ENCODE measurements at regions not wholly inside any gene's neighbourhood (a gene's known extent, or its start where the extent isn't known, plus 50 kb on each side); places are given as distances from the start of the nearest gene placed in this dataset.
"Not testable (repeated sequence)": the region's sequence is repeated elsewhere in the genome, so short reads cannot be mapped to it uniquely, and the experiment has no call there.

DNA sequence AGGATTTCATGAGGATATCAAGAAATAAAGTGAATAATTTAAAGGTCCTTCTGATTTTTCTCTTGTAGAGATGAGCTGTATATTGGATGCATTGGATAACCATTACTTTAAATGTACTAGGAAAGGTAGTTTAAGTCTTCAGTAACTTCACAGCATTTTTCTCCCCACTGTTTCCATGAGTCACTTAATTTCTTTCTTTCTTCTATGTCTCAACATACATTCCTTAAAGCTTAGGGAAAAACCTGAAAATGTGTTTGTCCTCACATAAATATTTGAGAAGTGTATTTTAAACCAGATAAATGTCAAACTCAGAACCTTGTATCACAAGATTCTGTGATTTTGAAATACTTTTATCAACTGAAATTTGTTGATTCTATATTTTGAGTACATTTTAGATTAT lies 1970.2 kb upstream of the FLRT2 start:
- DNase-seq (ENCODE audit: low read depth) = no peak

DNA sequence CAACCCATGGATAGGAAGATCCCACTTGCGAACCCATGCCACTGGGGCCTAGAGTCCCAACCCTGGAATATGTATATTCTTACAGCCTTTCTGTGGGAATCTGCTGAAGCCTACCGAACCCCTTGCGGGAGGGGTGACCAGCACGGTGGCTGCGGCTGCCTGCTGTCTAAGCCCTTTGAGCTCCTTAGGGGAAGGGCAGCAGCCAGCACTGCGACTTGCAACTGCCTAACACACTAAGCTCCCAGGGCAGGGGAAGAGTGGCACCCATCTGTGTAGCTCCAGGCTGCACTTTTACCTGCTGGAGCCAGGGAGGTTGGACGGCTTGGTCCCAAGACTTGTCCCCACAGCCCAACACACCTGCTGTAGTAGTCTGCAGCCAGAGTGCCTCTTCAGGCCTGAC lies 1968.7 kb upstream of the FLRT2 start:
- DNase-seq (ENCODE audit: low read depth) = no peak

GRCh38 chr14:83566567-83566966 lies 1963.4 kb upstream of the FLRT2 start:
- no peak for DNase-seq (ENCODE audit: low read depth)

GRCh38 chr14:83568141-83568540 lies 1961.8 kb upstream of the FLRT2 start:
- DNase-seq (ENCODE audit: low read depth) = no peak

DNA sequence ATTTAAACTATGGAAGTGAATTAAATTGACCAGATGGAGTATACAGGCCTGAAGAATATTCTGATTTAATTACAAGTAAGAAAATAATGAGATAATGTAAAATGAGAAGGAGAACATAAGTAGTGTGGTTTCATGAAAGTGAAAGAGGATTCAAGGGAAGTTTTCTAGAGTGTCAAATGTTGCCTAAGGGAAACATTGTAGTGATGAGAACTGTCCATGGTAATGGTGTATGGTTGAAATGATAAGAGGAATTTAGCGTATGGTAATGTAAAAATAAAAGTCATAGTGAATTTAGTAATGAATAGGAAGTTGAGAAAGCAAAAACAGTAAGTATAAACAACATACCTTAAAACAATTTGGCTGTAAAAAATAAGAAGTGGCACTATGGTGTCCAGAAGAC lies 1954.6 kb upstream of the FLRT2 start:
- DNase-seq (ENCODE audit: low read depth) = no peak

GRCh38 chr14:83583201-83583600 lies 1946.7 kb upstream of the FLRT2 start:
- no peak for DNase-seq (ENCODE audit: low read depth)

- DNase-seq (ENCODE audit: low read depth) = no peak
Observed at GRCh38 chr14:83594874-83595273, 1935.1 kb upstream of the FLRT2 start.

- no peak for DNase-seq (ENCODE audit: low read depth)
Observed at GRCh38 chr14:83607682-83608081, 1922.3 kb upstream of the FLRT2 start.

DNA sequence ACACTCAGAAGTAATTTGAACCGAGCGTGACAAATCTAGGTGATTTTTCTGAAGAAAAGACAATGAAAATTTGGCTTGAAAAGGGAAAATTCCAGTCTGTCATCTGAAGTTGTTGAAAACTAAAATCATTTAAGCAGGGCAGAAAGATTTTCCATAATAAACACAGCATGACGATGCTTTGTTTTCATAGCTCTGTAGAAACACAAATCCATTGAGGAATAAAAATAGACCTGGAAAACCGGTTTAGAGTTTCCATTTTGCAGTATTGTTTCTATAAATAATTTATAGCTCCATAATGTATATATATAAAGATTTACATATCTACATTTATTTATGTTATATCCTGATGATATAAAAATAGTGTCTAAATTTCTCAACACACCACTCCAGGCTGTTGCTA lies 1918.5 kb upstream of the FLRT2 start:
- DNase-seq (ENCODE audit: low read depth) = no peak

GRCh38 chr14:83611906-83612390 lies 1918.0 kb upstream of the FLRT2 start:
- no peak for DNase-seq (ENCODE audit: low read depth)

- DNase-seq (ENCODE audit: low read depth) = no peak
Observed at GRCh38 chr14:83614956-83615355, 1915.0 kb upstream of the FLRT2 start.

- no peak for DNase-seq (ENCODE audit: low read depth)
Observed at GRCh38 chr14:83624541-83624940, 1905.4 kb upstream of the FLRT2 start.

DNA sequence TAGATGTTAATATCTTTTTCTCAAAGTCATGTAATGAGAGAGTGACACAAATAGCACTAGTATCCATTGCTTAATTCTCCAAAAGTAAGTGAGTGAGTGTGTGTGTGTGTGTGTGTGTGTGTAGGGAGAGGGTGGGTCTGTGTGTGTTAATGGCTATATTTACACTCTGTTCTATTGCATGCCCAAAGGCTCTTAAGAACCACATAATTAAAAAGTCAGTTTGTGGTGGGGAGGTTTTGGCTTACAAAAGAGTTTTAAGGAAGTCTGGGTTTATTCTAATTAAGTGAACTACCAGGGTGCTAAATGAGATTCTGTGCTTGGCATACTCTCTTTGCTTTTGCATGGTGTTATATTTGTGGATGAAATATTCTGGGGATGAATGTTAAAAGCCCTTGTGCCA lies 1897.6 kb upstream of the FLRT2 start:
- DNase-seq (ENCODE audit: low read depth) = no peak

DNA sequence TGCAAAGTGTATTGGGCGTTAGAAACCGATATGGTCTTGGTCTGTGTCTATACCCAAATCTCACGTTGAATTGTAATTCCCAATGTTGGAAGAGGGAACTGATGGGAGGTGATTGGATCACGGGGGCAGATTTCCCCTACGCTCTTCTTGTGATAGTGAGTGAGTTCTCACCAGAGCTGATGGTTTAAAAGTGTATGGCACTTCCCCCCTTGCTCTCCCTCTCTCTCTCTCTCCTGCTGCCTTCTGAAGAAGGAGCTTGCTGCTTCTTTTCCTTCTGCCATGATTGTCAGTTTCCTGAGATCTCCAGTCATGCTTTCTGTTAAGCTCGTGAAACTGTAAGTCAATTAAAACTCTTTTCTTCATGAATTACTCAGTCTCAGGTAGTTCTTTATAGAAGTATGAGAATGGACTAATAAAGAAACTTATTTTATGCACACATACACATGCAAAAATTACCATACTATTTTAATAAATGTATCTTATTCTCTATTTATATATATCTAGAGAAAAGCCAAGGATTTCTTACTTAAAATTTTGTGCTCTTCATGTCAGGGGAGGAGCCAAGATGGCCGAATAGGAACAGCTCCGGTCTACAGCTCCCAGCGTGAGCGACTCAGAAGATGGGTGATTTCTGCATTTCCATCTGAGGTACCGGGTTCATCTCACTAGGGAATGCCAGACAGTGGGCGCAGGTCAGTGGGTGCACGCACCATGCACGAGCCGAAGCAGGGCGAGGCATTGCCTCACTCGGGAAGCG lies 1891.0 kb upstream of the FLRT2 start:
- DNase-seq (ENCODE audit: low read depth) = no peak

DNA sequence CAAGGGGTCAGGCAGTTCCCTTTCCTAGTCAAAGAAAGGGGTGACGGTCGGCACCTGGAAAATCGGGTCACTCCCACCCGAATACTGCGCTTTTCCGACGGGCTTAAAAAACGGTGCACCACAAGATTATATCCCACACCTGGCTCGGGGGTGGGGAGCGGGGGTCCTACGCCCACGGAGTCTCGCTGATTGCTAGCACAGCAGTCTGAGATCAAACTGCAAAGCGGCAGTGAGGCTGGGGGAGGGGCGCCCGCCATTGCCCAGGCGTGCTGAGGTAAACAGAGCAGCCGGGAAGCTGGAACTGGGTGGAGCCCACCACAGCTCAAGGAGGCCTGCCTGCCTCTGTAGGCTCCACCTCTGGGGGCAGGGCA lies 1890.5 kb upstream of the FLRT2 start:
- DNase-seq (ENCODE audit: low read depth) = not testable (repeated sequence)

- no peak for DNase-seq (ENCODE audit: low read depth)
Observed at GRCh38 chr14:83646228-83646627, 1883.7 kb upstream of the FLRT2 start.

DNA sequence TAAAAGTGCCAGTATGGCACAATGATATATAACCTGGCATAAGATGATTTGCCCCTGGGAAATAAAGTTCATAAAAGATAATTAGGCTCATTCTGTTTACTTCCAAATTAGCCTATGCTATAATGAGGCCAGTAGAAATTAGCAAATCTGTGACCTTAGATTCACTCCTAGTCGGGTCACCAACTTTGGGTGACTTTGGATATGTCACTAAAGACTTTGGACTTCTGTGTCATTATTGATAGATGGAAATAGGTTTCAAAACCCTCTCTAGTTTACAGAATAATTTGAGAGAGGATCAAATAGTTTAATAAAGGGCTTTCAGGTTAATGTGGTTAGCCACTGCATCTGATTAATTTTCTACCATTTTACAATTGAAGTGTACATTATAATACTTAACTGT lies 1869.3 kb upstream of the FLRT2 start:
- DNase-seq (ENCODE audit: low read depth) = no peak

DNA sequence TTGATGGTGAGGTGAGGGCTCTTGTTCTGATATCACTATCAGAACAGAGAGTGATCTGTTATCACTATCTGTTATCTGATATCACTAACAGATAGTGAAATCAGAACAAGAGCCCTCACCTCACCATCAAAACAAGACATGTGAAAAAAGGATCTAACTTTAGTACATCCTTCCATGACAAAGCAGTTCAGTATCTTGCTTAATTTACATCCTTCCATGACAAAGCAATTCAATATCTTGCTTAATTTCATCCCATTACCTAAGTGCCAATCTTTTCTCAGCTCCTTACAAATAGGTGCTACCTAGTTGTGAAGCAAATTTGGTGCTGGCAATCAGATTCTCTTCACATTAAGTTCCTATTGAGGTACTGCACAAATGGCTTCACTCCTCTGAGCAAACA lies 1865.6 kb upstream of the FLRT2 start:
- no peak for DNase-seq (ENCODE audit: low read depth)

GRCh38 chr14:83689265-83689664 lies 1840.7 kb upstream of the FLRT2 start:
- DNase-seq (ENCODE audit: low read depth) = no peak

DNA sequence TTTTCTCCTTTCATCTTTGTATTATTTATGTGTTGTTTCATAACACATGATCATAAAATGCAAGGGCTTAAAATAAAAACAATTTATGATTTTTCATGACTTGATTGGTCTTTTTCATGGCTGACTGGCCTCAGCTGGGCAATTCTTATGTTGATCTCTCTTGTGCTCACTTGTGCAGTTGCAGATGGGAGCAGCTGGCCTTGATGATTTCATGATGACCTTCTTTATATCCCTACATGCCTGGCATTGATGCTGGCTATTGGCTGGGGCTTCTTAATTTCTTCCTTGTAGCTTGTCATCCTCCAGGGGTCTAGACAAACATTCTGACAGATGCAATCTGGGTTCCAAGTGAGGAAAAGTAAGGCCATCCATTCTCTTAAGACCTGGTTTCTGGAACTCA lies 1832.8 kb upstream of the FLRT2 start:
- DNase-seq (ENCODE audit: low read depth) = no peak

GRCh38 chr14:83702619-83703018 lies 1827.3 kb upstream of the FLRT2 start:
- DNase-seq (ENCODE audit: low read depth) = no peak

DNA sequence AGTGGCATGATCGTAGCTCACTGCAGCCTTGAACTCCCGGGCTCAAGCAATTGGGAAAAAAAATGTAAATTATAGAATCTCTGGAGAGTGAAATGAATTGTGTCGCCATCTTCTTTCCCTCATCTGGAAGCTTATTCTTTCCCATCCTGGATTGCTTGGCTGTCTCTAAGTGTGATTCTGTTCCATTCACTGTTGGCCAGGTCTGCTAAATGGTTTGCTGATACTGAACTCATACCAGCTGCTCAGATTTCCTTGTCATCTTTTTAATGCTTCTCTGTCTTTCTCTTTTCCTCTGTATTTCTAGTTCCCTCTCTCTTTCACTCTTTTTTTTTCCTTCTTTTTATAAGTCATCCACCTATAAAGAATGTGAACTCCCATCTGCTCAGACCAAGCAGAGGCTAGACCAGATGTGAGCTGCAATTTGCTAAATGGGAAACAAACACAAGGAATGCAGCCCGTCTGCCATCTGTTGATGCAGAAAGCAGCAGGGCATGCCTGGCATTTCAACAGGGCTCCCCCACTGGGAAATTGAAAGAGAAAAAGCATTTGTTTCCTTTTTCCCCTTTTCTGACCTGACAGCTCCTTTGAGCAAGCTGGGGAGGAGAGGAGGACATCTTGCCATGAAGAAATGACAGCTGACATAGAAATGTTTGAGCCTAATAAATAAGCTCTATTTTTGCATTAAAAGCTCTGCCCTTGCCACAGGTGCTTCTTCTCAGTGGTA lies 1823.6 kb upstream of the FLRT2 start:
- DNase-seq (ENCODE audit: low read depth) = no peak

- DNase-seq (ENCODE audit: low read depth) = no peak
Observed at GRCh38 chr14:83707056-83707455, 1822.9 kb upstream of the FLRT2 start.

DNA sequence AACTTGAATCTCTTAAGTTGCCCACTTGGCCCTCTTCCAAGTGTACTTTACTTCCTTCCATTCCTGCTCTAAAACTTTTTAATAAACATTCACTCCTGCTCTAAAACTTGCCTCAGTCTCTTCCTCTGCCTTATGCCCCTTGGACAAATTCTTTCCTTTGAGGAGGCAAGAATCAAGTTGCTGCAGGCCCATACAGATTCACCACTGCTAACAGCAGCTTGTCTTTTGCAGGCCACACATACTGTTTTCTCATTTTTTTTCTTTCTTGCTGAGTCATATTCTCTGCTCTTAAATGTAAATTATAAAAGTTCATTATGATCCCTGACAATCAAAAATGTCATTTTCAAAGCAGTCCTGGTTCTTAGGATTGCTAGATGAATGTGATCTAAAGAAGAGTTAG lies 1820.8 kb upstream of the FLRT2 start:
- no peak for DNase-seq (ENCODE audit: low read depth)

All from T follicular helper cell (primary cell).